HEK293 (cell line): ENCODE measurements at regions not wholly inside any gene's neighbourhood (a gene's known extent, or its start where the extent isn't known, plus 50 kb on each side); places are given as distances from the start of the nearest gene placed in this dataset.

Experiments
- CTCF ChIA-PET: fragments of 350-600 bp; formaldehyde crosslinking; extraction: SDS; loops from one replicate; lab custom pipeline; 2021; ENCODE audit warnings: antibody characterized with exemption; lab: Yijun Ruan, JAX
- POLR2A ChIA-PET: fragments of 300-600 bp; formaldehyde crosslinking; extraction: SDS; loops from one replicate; lab custom pipeline; 2020; ENCODE audit warnings: antibody characterized with exemption, inconsistent platforms; lab: Yijun Ruan, JAX
- H3K27ac ChIP-seq: fragments of 200-500 bp; sonication (Bioruptor generic); 2 replicates; pipeline ENCODE4 v1.5.1; 2014; ENCODE audit warnings: low read depth, low read length, control low read depth, inconsistent platforms; ENCODE audit errors: extremely low read depth
- H3K36me3 ChIP-seq, 2 experiments: fragments of 200-500 bp in 1 of 2; sonication (Bioruptor generic) in 1 of 2; 1 replicate in 1 of 2; 2 replicates in 1 of 2; pipeline ENCODE4 v1.5.1; 2014 to 2017; ENCODE audit warnings: inconsistent platforms in 2 of 2, low read length in 2 of 2; ENCODE audit not compliant: control insufficient read depth in 2 of 2, insufficient read depth in 1 of 2
- H3K4me1 ChIP-seq: fragments of 200-500 bp; sonication (Bioruptor generic); 2 replicates; pipeline ENCODE4 v1.5.1; 2014; ENCODE audit warnings: mild to moderate bottlenecking, low read length, inconsistent platforms; ENCODE audit not compliant: control insufficient read depth, insufficient read depth
- H3K4me3 ChIP-seq: 2 replicates; pipeline ENCODE4 v1.5.1; 2011; ENCODE audit warnings: low read depth, mild to moderate bottlenecking, control low read depth, low read length, moderate library complexity
- H3K9me3 ChIP-seq: fragments of 200-500 bp; sonication (Bioruptor generic); 2 replicates; pipeline ENCODE4 v1.5.1; 2014; ENCODE audit warnings: low read depth, low read length, inconsistent platforms; ENCODE audit not compliant: control insufficient read depth, insufficient read depth
- ATF2 ChIP-seq: fragments of 450-650 bp; formaldehyde crosslinking; IDR thresholded peaks from 2 replicates; pipeline ENCODE4 v1.5.1; 2016; ENCODE audit warnings: missing biosample characterization, missing genetic modification characterization, low read depth
- EGR2 ChIP-seq: fragments of 450-650 bp; formaldehyde crosslinking; IDR thresholded peaks from 2 replicates; pipeline ENCODE4 v1.5.1; 2016; ENCODE audit warnings: low read depth, missing biosample characterization, missing genetic modification characterization
- HOXC10 ChIP-seq: sonication (generic); formaldehyde crosslinking; IDR thresholded peaks from 2 replicates; pipeline ENCODE4 v1.8.1; 2023; ENCODE audit warnings: mild to moderate bottlenecking, missing genetic modification reagents
- PATZ1 ChIP-seq: fragments of 450-650 bp; formaldehyde crosslinking; IDR thresholded peaks from 2 replicates; pipeline ENCODE4 v1.5.1; 2016; ENCODE audit warnings: missing biosample characterization, missing genetic modification characterization
- PRDM1 ChIP-seq: fragments of 450-650 bp; formaldehyde crosslinking; IDR thresholded peaks from 2 replicates; pipeline ENCODE4; 2016; ENCODE audit warnings: missing biosample characterization, missing genetic modification characterization
- SALL2 ChIP-seq: fragments of 450-650 bp; formaldehyde crosslinking; IDR thresholded peaks from 2 replicates; pipeline ENCODE4 v1.5.0; 2017; ENCODE audit warnings: missing biosample characterization, mild to moderate bottlenecking, missing genetic modification characterization, borderline replicate concordance
- ZBTB21 ChIP-seq: fragments of 450-650 bp; formaldehyde crosslinking; IDR thresholded peaks from 2 replicates; pipeline ENCODE4 v1.5.1; 2017; ENCODE audit warnings: missing biosample characterization, missing genetic modification characterization
- ZBTB48 ChIP-seq: fragments of 450-650 bp; formaldehyde crosslinking; IDR thresholded peaks from 2 replicates; pipeline ENCODE4 v1.5.1; 2016; ENCODE audit warnings: missing biosample characterization, missing genetic modification characterization
- ZFHX2 ChIP-seq: fragments of 450-650 bp; formaldehyde crosslinking; conservative IDR thresholded peaks from 2 replicates; pipeline ENCODE4 v1.5.1; 2016; ENCODE audit warnings: missing biosample characterization, missing genetic modification characterization
- ZFP69B ChIP-seq: fragments of 450-650 bp; formaldehyde crosslinking; IDR thresholded peaks from 2 replicates; pipeline ENCODE4 v1.5.1; 2016; ENCODE audit warnings: missing biosample characterization, missing genetic modification characterization
- ZNF132 ChIP-seq: fragments of 450-650 bp; formaldehyde crosslinking; IDR thresholded peaks from 2 replicates; pipeline ENCODE4 v1.5.1; 2017; ENCODE audit warnings: missing biosample characterization, missing genetic modification characterization, borderline replicate concordance
- ZNF133 ChIP-seq: fragments of 450-650 bp; formaldehyde crosslinking; IDR thresholded peaks from 2 replicates; pipeline ENCODE4 v1.5.1; 2016; ENCODE audit warnings: missing biosample characterization, missing genetic modification characterization
- ZNF157 ChIP-seq: fragments of 450-650 bp; formaldehyde crosslinking; IDR thresholded peaks from 2 replicates; pipeline ENCODE4 v1.5.1; 2016; ENCODE audit warnings: missing biosample characterization, missing genetic modification characterization
- ZNF16 ChIP-seq: fragments of 450-650 bp; formaldehyde crosslinking; IDR thresholded peaks from 2 replicates; pipeline ENCODE4 v1.5.1; 2016; ENCODE audit warnings: low read depth, missing biosample characterization, missing genetic modification characterization
- ZNF169 ChIP-seq: fragments of 450-650 bp; formaldehyde crosslinking; IDR thresholded peaks from 2 replicates; pipeline ENCODE4 v1.5.1; 2016; ENCODE audit warnings: missing biosample characterization, missing genetic modification characterization
- ZNF2 ChIP-seq: fragments of 450-650 bp; formaldehyde crosslinking; IDR thresholded peaks from 2 replicates; pipeline ENCODE4 v1.5.1; 2016; ENCODE audit warnings: missing biosample characterization, missing genetic modification characterization
- ZNF202 ChIP-seq: fragments of 450-650 bp; formaldehyde crosslinking; IDR thresholded peaks from 2 replicates; pipeline ENCODE4 v1.5.1; 2016; ENCODE audit warnings: missing biosample characterization, missing genetic modification characterization, borderline replicate concordance
- ZNF404 ChIP-seq: fragments of 450-650 bp; formaldehyde crosslinking; IDR thresholded peaks from 2 replicates; pipeline ENCODE4 v1.5.1; 2017; ENCODE audit warnings: missing biosample characterization, missing genetic modification characterization
- ZNF514 ChIP-seq: fragments of 450-650 bp; formaldehyde crosslinking; IDR thresholded peaks from 2 replicates; pipeline ENCODE4 v1.5.1; 2016; ENCODE audit warnings: missing biosample characterization, missing genetic modification characterization
- ZNF549 ChIP-seq: fragments of 450-650 bp; IDR thresholded peaks from 2 replicates; pipeline ENCODE4 v1.5.1; 2018; ENCODE audit warnings: missing biosample characterization, missing genetic modification characterization, mild to moderate bottlenecking, inconsistent platforms, moderate library complexity
- ZNF623 ChIP-seq: fragments of 450-650 bp; formaldehyde crosslinking; IDR thresholded peaks from 2 replicates; pipeline ENCODE4 v1.5.1; 2016; ENCODE audit warnings: missing biosample characterization, missing genetic modification characterization
- ZNF660 ChIP-seq: fragments of 450-650 bp; IDR thresholded peaks from 2 replicates; pipeline ENCODE4 v1.5.1; 2018; ENCODE audit warnings: missing biosample characterization, mild to moderate bottlenecking, missing genetic modification characterization
- ZNF677 ChIP-seq: fragments of 450-650 bp; IDR thresholded peaks from 2 replicates; pipeline ENCODE4 v1.5.0; 2018; ENCODE audit warnings: missing biosample characterization, mild to moderate bottlenecking, missing genetic modification characterization, moderate library complexity
- ZNF747 ChIP-seq: fragments of 450-650 bp; formaldehyde crosslinking; IDR thresholded peaks from 2 replicates; pipeline ENCODE4 v1.5.1; 2016; ENCODE audit warnings: missing biosample characterization, missing genetic modification characterization
- ZNF785 ChIP-seq: fragments of 450-650 bp; formaldehyde crosslinking; IDR thresholded peaks from 2 replicates; pipeline ENCODE4 v1.5.1; 2016; ENCODE audit warnings: missing biosample characterization, missing genetic modification characterization
- ZNF792 ChIP-seq: fragments of 450-650 bp; formaldehyde crosslinking; IDR thresholded peaks from 2 replicates; pipeline ENCODE4 v1.5.1; 2016; ENCODE audit warnings: missing biosample characterization, missing genetic modification characterization
- ZSCAN18 ChIP-seq: fragments of 450-650 bp; formaldehyde crosslinking; IDR thresholded peaks from 2 replicates; pipeline ENCODE4 v1.5.1; 2016; ENCODE audit warnings: missing biosample characterization, missing genetic modification characterization

- ChIA-PET POLR2A (no interaction called here), CTCF (no interaction called here)
- H3K9me3 ChIP-seq = no peaks in the 10 kb centered on the region
- H3K4me3 ChIP-seq = no peak overlapping the region
- no peak overlapping the region for H3K27ac ChIP-seq
- no peak for TF ChIP-seq ZBTB48
- no peaks in the 10 kb centered on the region for H3K36me3 ChIP-seq
- H3K4me1 ChIP-seq = no peaks in the 10 kb centered on the region
Observed at GRCh38 chr3:82081351-82081750, 319.9 kb upstream of the GBE1 start.

- H3K4me1 ChIP-seq = no peaks in the 10 kb centered on the region
- no peak for TF ChIP-seq ZNF132 (tag by site-specific recombination)
- TF ChIP-seq ATF2 (tag by site-specific recombination) = no peak
- no peak for TF ChIP-seq ZNF2 (tag by site-specific recombination)
- no peak for TF ChIP-seq ZNF549 (tag by site-specific recombination)
- no peak for TF ChIP-seq PRDM1 (tag by site-specific recombination)
- no peak for TF ChIP-seq ZNF747
- TF ChIP-seq, all 188 proteins: peak for 0
- Histone ChIP-seq H3K9me3 (no peaks in the 10 kb centered on the region), H3K27ac (no peak overlapping the region), H3K4me3 (no peak overlapping the region), H3K36me3 (no peaks in the 10 kb centered on the region)
- ChIA-PET CTCF (interaction anchor here (0.6 kb wide), 1 partner anchor 1016 kb away, joined by 3 read pairs; no protein-coding TSS in a partner anchor), POLR2A (no interaction called here)
Observed at GRCh38 chr3:82080792-82081191, 319.3 kb upstream of the GBE1 start.

DNA sequence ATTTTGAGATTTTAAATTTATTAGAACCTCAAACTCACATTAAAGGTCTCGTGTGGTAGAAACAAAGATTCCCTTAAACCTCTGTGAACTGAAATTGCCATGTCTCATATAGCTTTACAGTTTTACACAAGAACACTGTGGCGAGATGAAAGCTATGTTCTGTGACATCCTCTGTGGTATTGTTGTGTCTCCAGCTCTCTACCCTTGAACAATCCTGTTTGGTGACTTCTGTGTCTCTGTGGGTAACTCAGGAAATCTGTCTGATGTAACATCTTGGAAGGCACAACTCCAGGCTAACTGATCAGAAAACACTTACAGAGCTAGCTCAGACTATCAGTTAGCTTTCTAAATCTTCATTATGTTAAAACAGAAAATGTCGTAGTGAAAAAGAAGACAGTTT, 318.8 kb upstream of the GBE1 start:
- ChIA-PET CTCF (interaction anchor here (0.6 kb wide), 1 partner anchor 1015 kb away, joined by 3 read pairs; no protein-coding TSS in a partner anchor), POLR2A (no interaction called here)
- no peaks in the 10 kb centered on the region for H3K9me3 ChIP-seq
- TF ChIP-seq ZNF623 (tag by site-specific recombination) (no peak), ZSCAN18 (tag by site-specific recombination) (no peak), ZNF785 (tag by site-specific recombination) (no peak), SALL2 (no peak)
- H3K27ac ChIP-seq = no peak overlapping the region
- no peaks in the 10 kb centered on the region for H3K4me1 ChIP-seq
- H3K4me3 ChIP-seq = no peak overlapping the region
- no peaks in the 10 kb centered on the region for H3K36me3 ChIP-seq

DNA sequence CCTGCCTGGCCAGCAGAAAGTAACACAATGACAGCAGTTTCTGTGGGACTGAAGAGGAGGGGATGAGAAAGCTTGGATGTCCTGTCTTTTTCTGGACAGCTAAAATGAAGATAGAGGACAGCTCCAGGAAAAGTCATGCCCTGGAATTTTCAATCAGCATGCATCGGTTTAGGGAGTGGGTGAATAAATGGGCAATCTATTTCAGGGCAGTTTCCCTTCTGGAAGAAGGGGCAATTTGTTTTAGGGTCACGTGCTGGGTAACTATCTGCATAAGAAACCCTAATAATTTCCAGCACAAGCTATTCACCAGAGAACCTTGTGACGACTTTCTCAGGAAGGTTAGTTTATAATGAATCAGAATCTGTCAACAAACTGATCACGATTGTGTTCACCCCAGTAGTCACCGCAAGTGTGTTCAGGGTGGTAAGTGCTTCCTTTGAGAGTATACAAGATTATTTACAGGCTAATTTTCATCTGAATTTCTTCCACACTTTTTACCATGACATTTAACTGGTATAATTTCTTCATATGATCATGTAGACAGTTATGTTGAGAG, 318.0 kb upstream of the GBE1 start:
- H3K36me3 ChIP-seq = no peaks in the 10 kb centered on the region
- no peak overlapping the region for H3K4me3 ChIP-seq
- ChIA-PET POLR2A (no interaction called here), CTCF (no interaction called here)
- TF ChIP-seq ZNF169 (tag by site-specific recombination) (no peak), ZFP69B (tag by site-specific recombination) (no peak), HOXC10 (CRISPR knock-in tag) (no peak), ZNF514 (tag by site-specific recombination) (no peak), ZNF157 (tag by site-specific recombination) (no peak), ZNF404 (no peak), ZNF660 (tag by site-specific recombination) (no peak), ZNF785 (tag by site-specific recombination) (no peak), PATZ1 (tag by site-specific recombination) (no peak), ZNF202 (no peak), ZFHX2 (tag by site-specific recombination) (no peak), ZNF677 (tag by site-specific recombination) (no peak), ZBTB21 (tag by site-specific recombination) (no peak), ZNF16 (tag by site-specific recombination) (no peak), ZNF133 (tag by site-specific recombination) (no peak), EGR2 (tag by site-specific recombination) (no peak), ZNF792 (tag by site-specific recombination) (no peak)
- H3K4me1 ChIP-seq = no peaks in the 10 kb centered on the region
- H3K9me3 ChIP-seq = no peaks in the 10 kb centered on the region
- H3K27ac ChIP-seq = no peak overlapping the region
